ENCODE measurements at regions not wholly inside any gene's neighbourhood (a gene's known extent, or its start where the extent isn't known, plus 50 kb on each side); places are given as distances from the start of the nearest gene placed in this dataset.

- no peak for DNase-seq
These were observed 645.2 kb downstream of the MED13L start for GRCh38 chr12:115632308-115632707.

- DNase-seq: no peak
These were observed 647.4 kb downstream of the MED13L start for GRCh38 chr12:115630136-115630535.

DNA sequence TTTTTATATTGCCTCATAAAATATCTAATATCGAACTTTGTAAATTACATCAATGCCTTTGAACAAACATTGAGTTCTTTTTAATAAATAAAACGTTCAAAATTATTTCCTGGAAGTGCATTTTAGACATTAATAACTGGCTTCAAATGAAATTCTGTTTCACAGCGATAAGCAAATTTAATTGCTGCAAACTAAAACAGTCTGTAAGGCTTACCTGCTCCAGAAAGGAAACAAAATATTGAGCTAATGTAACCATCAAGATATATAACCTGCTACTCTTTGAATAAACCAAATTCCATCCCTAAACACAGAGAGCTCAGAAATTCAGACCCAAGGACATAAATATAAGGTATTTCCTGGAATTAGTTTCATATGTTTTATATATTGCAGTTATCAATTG, 651.3 kb downstream of the MED13L start:
- no peak for DNase-seq

DNA sequence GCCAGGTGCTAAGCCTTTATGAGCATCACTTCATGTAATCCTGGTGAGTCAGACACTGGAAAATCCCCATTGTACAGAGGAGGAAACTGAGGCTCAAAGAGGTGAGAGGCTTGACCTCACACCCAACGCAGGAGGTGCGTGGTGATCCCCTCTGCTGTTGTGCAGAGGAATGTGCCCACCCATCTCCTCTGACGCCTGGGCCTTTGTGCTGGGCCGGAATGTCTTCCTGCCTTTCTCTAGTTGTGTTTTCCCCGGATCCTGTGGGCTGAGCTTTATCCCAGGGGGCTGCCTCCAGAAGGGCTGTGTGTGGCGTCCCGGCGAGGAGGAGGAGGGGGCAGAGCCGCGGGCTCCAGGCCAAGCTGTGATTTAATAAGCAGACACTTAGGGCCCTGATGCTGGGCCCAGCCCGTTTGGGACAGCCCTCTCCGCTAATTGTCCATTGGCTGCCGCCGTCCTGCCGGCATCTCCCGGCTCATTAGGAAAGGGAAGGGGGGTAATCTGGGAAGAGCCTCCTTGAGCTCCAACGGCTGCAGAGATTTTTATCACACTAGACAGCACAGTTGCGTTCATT, 653.6 kb downstream of the MED13L start:
- DNase-seq: no peak

DNA sequence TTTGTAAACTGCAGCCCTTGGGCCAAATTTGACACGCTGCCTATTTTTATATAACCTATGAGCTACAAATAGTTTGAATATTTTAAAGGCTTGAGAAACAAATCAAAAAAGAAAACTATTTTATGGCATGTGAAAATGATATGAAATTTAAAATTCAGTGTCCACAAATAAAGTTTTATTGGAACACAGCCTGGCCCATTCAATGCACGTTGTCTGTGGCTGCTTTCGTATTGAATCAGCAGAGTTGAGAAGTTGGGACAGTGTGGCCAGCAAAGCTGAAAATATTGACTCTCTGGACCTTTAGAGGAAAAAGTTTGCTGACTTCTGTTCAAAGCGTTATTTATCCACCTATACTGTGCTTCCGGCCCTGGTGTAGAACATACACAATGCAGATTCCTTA, 654.2 kb downstream of the MED13L start:
- DNase-seq: no peak

DNA sequence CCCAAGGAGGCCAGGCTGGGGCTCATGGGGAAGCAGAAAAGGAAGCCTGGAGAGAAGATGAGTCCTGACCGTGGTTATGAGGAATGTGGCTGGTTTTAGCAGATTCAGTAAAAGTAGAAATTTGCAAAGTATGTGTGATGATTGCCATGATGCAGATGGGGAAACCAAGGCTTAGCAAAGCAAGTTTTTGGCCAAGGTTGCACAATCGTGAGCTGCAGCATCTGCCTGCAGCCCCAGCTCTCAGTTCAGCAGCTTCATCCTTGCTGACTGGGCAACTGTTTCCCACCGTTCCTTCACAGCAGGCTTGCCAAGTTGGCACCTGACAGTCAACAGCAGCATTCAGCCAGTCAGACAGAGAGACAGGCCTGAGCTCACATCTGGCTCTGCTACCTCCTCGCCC, 656.7 kb downstream of the MED13L start:
- no peak for DNase-seq

- no peak for DNase-seq
These were observed 657.6 kb downstream of the MED13L start for GRCh38 chr12:115619889-115620288.

DNA sequence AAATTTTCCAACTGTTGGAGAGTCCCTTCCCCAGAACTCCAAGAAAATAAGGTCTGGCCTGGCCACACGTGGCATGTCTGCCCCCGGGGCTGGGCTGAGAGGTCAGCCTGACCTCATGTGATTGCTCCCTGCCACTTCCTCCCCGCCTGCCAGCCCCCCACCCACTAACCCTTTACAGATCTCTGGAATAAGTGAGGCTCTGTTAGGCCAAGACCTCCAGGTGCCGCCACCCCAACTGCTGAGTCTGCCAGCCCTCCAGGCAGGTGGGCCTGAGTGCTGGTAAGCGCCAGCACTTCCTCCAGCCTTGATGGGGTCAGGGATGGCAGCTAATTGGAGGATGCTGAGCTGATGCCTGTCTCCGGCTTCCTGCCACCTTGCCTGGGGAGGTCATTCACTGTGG, 658.4 kb downstream of the MED13L start:
- no peak for DNase-seq

GRCh38 chr12:115618105-115618504, 659.4 kb downstream of the MED13L start:
- DNase-seq: no peak

- DNase-seq: no peak
These were observed 660.1 kb downstream of the MED13L start for GRCh38 chr12:115617391-115617790.

DNA sequence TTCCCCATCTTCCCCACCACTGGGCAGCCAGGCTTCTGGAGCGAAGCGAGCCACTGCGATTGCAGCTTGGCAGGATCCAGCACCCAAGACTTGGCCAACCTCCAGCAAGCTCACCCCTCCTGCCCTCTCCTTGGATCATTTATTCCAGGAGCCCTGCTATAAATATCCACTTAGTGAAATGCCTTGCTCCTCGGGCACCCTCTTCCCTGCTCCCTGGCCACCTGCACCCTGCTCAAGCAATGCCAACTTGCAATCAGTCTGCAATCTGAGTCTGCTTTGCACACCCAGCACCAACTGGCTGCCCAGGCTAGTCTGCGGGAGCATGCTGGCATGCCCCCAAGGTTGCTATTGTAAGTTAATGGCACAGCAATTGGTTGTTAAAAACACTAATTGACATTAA, 666.0 kb downstream of the MED13L start:
- DNase-seq: no peak

- DNase-seq: no peak
These were observed 668.1 kb downstream of the MED13L start for GRCh38 chr12:115609347-115609746.

GRCh38 chr12:115606040-115606439, 671.5 kb downstream of the MED13L start:
- no peak for DNase-seq

GRCh38 chr12:115598871-115599811, 678.4 kb downstream of the MED13L start:
- peak; percentile 22 for DNase-seq

- no peak for DNase-seq
These were observed 680.3 kb downstream of the MED13L start for GRCh38 chr12:115597157-115597712.

GRCh38 chr12:115588131-115588530, 689.4 kb downstream of the MED13L start:
- DNase-seq: no peak

DNA sequence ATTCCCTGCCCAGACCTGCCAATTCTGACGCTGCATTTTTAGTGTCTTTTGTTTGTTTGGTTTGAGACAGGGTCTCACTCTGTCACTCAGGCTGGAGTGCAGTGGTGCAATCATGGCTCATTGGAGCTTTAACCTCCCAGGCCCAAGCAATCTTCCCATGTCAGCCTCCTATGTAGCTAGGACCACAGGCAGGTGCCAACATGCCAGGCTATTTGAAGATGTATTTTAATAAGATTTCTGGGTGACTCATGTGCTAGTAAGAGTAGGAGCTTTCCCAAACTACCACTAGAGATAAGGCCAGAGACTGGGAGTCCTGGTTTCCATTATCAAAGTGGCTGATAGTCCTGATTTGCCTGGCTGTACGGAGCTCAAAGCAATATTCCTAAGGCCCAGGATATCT, 693.3 kb downstream of the MED13L start:
- DNase-seq: no peak

DNA sequence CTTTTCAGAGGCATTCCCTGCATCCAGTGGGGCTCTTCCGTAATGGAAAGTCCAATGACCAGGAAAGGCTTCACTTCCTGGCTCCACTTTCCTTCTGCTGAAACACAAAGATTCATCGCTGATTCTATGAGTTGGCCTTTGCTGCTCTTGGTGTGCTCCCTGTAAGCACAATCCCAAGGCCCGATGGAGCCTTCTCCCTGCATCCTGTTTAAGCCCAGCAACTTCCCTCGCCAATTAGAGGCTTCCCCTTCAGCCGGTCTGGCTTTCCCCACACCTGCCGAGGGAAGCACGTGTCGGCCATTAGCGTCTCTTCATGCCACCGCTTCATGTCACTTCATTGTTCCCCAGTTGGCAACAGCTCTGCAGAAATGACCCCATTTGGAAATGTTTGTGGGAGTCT, 693.9 kb downstream of the MED13L start:
- DNase-seq: no peak

DNA sequence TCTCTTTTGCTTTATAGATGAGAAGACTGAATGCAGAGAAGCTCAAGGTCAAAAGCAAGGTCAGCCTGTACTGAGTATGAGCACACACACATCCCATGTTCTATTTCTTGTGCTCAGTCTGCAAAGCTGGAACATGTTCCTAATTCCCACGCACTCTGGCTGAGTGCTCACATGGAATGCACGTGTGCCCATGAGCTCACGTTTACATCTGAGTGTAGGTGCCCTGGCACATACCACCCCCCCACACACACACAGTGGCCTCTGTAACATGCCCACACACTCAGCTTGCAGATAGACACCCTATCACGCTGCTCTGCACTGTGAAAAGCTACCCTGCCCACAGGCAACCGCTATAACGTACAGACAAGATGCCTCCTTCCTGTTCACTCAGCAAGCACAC, 700.1 kb downstream of the MED13L start:
- no peak for DNase-seq

GRCh38 chr12:115574826-115575225, 702.7 kb downstream of the MED13L start:
- no peak for DNase-seq

DNA sequence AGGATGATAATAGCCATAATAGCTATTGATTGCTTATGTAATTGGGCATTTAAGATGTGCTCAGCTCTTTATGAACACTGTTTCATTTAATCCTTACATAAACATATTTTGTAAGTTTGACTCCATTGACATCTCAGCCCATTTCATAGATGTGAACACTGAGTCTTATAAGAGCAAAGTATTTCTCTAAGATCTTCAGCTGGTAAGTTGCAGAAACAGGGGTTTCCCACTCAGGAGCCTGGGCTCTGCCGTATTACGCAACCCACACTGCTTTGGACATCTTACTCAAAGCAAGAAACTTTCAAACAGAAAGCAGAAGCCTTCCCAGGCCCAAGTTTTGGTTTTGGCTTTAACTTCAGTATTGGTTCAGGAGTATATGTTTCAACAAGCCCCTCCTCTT, 705.1 kb downstream of the MED13L start:
- DNase-seq: no peak

DNA sequence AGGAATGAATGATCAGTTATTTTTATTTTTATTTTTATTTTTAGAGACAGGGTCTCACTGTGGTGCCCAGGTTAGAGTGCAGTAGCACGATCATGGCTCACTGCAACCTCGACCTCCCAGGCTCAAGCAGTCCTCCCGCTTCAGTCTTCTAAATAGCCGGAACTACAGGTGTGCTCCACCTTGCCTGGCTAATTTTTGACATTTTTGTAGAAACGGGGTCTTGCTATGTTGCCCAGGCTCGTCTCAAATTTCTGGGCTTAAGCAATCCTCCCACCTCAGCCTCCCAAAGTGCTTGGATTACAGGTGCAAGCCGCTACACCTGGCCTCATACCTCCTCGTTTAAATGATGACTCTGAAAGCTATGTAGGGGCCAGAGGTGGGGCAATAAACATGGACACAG, 706.0 kb downstream of the MED13L start:
- no peak for DNase-seq

DNA sequence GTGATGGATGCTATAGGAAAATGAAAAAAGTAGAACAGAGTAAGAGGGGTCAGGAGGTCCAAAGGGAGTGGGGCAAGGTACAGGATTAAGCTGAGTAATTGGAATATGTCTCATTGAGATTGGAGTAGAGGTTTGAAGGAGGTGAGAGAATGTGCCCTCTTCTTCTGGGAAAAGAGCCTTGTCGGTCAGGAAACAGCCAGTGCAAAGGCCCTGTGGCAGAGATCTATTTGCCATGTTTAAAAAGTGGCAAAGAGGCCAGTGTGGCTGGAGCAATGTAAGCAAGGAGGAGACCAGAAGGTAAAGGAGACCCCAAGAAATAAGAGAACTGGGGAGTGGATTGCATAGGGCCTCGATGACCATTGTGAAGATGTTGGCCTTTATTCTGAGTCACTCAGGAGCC, 706.5 kb downstream of the MED13L start:
- DNase-seq: no peak

GRCh38 chr12:115570069-115570777, 707.3 kb downstream of the MED13L start:
- DNase-seq: no peak

Data from COR-L47 (cell line).